HepG2 (cell line): ENCODE measurements at regions not wholly inside any gene's neighbourhood (a gene's known extent, or its start where the extent isn't known, plus 50 kb on each side); places are given as distances from the start of the nearest gene placed in this dataset.
A peak's percentile ranks its signal among the peaks of the same experiment; 100 is the strongest.

Experiments used
- ATAC-seq: fragments of 200-7000 bp; cut with Tn5 transposase; 3 replicates; pipeline ENCODE4 v1.9.1; 2020; ENCODE audit warnings: mild to moderate bottlenecking, moderate library complexity
- BruUV-seq: library from RNA; stranded (reverse); fragments of 400-500 nt; replicated peaks from 2 replicates; lab custom pipeline; 2021; lab: Mats Ljungman, UMichigan
- CTCF ChIA-PET: fragments of 300-600 bp; formaldehyde crosslinking; extraction: SDS; loops from one replicate; lab custom pipeline; 2021; ENCODE audit warnings: low total read pairs, inconsistent platforms, low intra/inter-chr PET ratio; lab: Yijun Ruan, JAX
- POLR2A ChIA-PET: fragments of 350-600 bp; sonication (Branson Sonifier 250); formaldehyde crosslinking; loops from one replicate; lab custom pipeline; 2020; ENCODE audit warnings: antibody characterized with exemption, inconsistent platforms; lab: Yijun Ruan, JAX
- DNase-seq: peaks from one replicate; pipeline ENCODE4 v3.0.0-alpha.2; 2015; ENCODE audit warnings: low spot score
- FAIRE-seq: peaks from 3 replicates; lab custom pipeline; 2011; peaks lifted over from hg19 to GRCh38; lab: Jason Lieb, UNC
- H2AFZ ChIP-seq: one replicate; pipeline ENCODE4 v1.6.1; 2011; ENCODE audit warnings: low read length, inconsistent platforms
- H3K27ac ChIP-seq: fragments of 300-600 bp; 3 replicates; pipeline ENCODE4 v1.8.0; 2011; ENCODE audit warnings: mixed run types, mild to moderate bottlenecking, mixed read lengths, low read length, inconsistent platforms; ENCODE audit not compliant: insufficient read depth; ENCODE audit errors: extremely low read length
- H3K27me3 ChIP-seq, 2 experiments: fragments of 200-600 bp in 1 of 2; 2 replicates in 1 of 2; 3 replicates in 1 of 2; pipeline versions ENCODE4 v1.6.0 to v1.8.0; 2011; ENCODE audit warnings: low read length in 2 of 2, mild to moderate bottlenecking in 2 of 2, moderate library complexity in 2 of 2, inconsistent platforms in 1 of 2; ENCODE audit not compliant: insufficient read depth in 2 of 2, control insufficient read depth in 1 of 2
- H3K36me3 ChIP-seq, 2 experiments: fragments of 200-600 bp in 1 of 2; replicated peaks in 1 of 2; 2 replicates in 1 of 2; 3 replicates in 1 of 2; pipeline versions ENCODE4 v1.5.1 to v1.8.0; 2011; ENCODE audit warnings: low read length in 2 of 2, inconsistent platforms in 1 of 2; ENCODE audit not compliant: insufficient read depth in 2 of 2, control insufficient read depth in 1 of 2
- H3K4me1 ChIP-seq: 2 replicates; pipeline ENCODE4 v1.5.1; 2012; ENCODE audit warnings: low read length, inconsistent platforms; ENCODE audit not compliant: insufficient read depth
- H3K4me2 ChIP-seq: 2 replicates; pipeline ENCODE4 v1.6.0; 2011; ENCODE audit warnings: low read depth, low read length, inconsistent platforms
- H3K4me3 ChIP-seq, 3 experiments: fragments of 200-600 bp in 1 of 3; sonication (generic), shearing (Covaris generic) in 1 of 3; replicated peaks in 1 of 3; 2 replicates each; pipeline ENCODE4 v1.5.1; 2011 to 2016; ENCODE audit warnings: low read length in 3 of 3, inconsistent platforms in 2 of 3, low read depth in 2 of 3, mild to moderate bottlenecking in 2 of 3, control low read depth in 1 of 3, mixed read lengths in 1 of 3; ENCODE audit not compliant: insufficient read depth in 1 of 3
- H3K79me2 ChIP-seq: one replicate; pipeline ENCODE4 v1.6.1; 2011; ENCODE audit warnings: low read length, inconsistent platforms; ENCODE audit not compliant: insufficient read depth
- H3K9ac ChIP-seq: 2 replicates; pipeline ENCODE4 v1.6.0; 2011; ENCODE audit warnings: mild to moderate bottlenecking, low read depth, low read length, inconsistent platforms; ENCODE audit not compliant: insufficient read depth
- H3K9me3 ChIP-seq: 2 replicates; pipeline ENCODE4 v1.5.1; 2012; ENCODE audit warnings: mild to moderate bottlenecking, low read length
- H4K20me1 ChIP-seq: 2 replicates; pipeline ENCODE4 v1.6.0; 2011; ENCODE audit warnings: inconsistent platforms, mild to moderate bottlenecking, low read length, moderate library complexity; ENCODE audit not compliant: insufficient read depth
- CEBPB ChIP-seq: IDR thresholded peaks from 2 replicates; pipeline ENCODE4 v1.6.1; 2011; ENCODE audit warnings: low read depth, low read length, improper control_type of control experiment, borderline replicate concordance
- CEBPG ChIP-seq: IDR thresholded peaks from 2 replicates; pipeline ENCODE4 v1.6.1; 2016
- IRX3 ChIP-seq: sonication (generic); formaldehyde crosslinking; IDR thresholded peaks from 2 replicates; pipeline ENCODE4 v1.8.1; 2023; ENCODE audit warnings: mild to moderate bottlenecking, low read depth, missing genetic modification reagents, borderline replicate concordance
- KAT7 ChIP-seq: IDR thresholded peaks from 2 replicates; pipeline ENCODE4 v1.6.1; 2018; ENCODE audit warnings: borderline replicate concordance, missing compliant biosample characterization
- NCOR1 ChIP-seq: fragments of 200-600 bp; sonication (generic); IDR thresholded peaks from 2 replicates; pipeline ENCODE4 v1.7.0; 2017; ENCODE audit warnings: antibody characterized with exemption, low read length, borderline replicate concordance
- RERE ChIP-seq: IDR thresholded peaks from 2 replicates; pipeline ENCODE4 v1.6.1; 2016; ENCODE audit warnings: low read depth, missing genetic modification reagents, missing compliant biosample characterization
- SETDB1 ChIP-seq: sonication (generic); formaldehyde crosslinking; IDR thresholded peaks from 2 replicates; pipeline ENCODE4 v1.5.1; 2020; ENCODE audit warnings: missing genetic modification reagents, mild to moderate bottlenecking, borderline replicate concordance
- ZBTB46 ChIP-seq: sonication (generic); formaldehyde crosslinking; IDR thresholded peaks from 2 replicates; pipeline ENCODE4 v1.4.0; 2020; ENCODE audit warnings: mild to moderate bottlenecking, missing genetic modification reagents, borderline replicate concordance
- ZMYM4 ChIP-seq: sonication (generic); formaldehyde crosslinking; IDR thresholded peaks from 2 replicates; pipeline ENCODE4 v1.8.1; 2023; ENCODE audit warnings: mild to moderate bottlenecking, missing genetic modification reagents
- ZSCAN12 ChIP-seq: sonication (generic); formaldehyde crosslinking; IDR thresholded peaks from 2 replicates; pipeline ENCODE4 v1.9.0; 2021; ENCODE audit warnings: mild to moderate bottlenecking, missing genetic modification reagents
- WGBS: methylation state at CpG from one replicate; pipeline ENCODE4 v1.1.6; 2017; ENCODE audit warnings: low lambda C conversion rate; 5-methylcytosine and 5-hydroxymethylcytosine counted together
- in situ Hi-C: cut with HindIII; loops from 2 replicates; pipeline ENCODE4 v1.10.0; 2017; ENCODE audit warnings: low pct_unique_long_range_greater_than_20kb; ENCODE audit not compliant: extremely low pct_ligation_motif_present
- intact Hi-C: fragments of 100-400 bp; cut with micrococcal nuclease; formaldehyde crosslinking; loops from one replicate; pipeline ENCODE4 v1.10.0; 2022; ENCODE audit not compliant: unreplicated experiment
- TF ChIP-seq, protein P1 (sequence below), 2 experiments: fragments of 450-650 bp in 1 of 2; sonication (generic) in 1 of 2; formaldehyde crosslinking; IDR thresholded peaks; 2 replicates each; pipeline versions ENCODE4 v1.5.0 to v1.8.0; 2020 to 2022; ENCODE audit warnings: mild to moderate bottlenecking in 1 of 2, missing genetic modification reagents in 1 of 2

DNA sequence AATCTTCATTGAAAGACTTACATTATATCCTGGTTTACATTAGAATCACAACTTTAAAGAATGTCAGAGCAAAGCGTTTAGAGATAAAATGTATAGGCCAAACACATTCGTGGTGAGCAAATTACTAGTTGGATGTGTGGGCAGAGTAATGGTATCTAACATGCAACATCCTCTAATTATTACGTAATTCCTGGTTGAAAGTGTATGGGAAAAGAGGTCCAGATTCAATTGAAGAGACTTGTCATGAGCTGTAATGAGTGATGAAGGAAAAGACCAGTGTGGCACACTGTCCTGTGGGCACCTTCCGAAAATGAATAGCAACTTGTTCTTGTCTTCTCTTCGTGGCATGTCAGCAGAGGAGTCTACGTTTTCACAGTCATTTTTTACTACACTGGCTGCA lies 192.8 kb downstream of the LRIG3 start:
- WGBS: 21% methylated on average over 6 of the region's 6 CpGs
- Histone ChIP-seq H3K27ac (no peak overlapping the region), H2AFZ (no peak overlapping the region), H4K20me1 (no peaks in the 10 kb centered on the region), H3K4me3 (no peak overlapping the region), H3K4me2 (no peak overlapping the region), H3K4me1 (no peaks in the 10 kb centered on the region), H3K36me3 (no peaks in the 10 kb centered on the region), H3K9ac (no peak overlapping the region), H3K27me3 (no peaks in the 10 kb centered on the region; a peak in 1 of 5 replicates), H3K79me2 (no peaks in the 10 kb centered on the region), H3K9me3 (no peaks in the 10 kb centered on the region)
- peak; percentile 49; the same call in 1 of the 2 replicates for TF ChIP-seq CEBPG (CRISPR knock-in tag)
- no peak for TF ChIP-seq KAT7
- no peak for TF ChIP-seq ZBTB46 (CRISPR knock-in tag)
- TF ChIP-seq CEBPB: peak; percentile 80
- TF ChIP-seq ZMYM4 (CRISPR knock-in tag): no peak
- TF ChIP-seq, protein P1, sequence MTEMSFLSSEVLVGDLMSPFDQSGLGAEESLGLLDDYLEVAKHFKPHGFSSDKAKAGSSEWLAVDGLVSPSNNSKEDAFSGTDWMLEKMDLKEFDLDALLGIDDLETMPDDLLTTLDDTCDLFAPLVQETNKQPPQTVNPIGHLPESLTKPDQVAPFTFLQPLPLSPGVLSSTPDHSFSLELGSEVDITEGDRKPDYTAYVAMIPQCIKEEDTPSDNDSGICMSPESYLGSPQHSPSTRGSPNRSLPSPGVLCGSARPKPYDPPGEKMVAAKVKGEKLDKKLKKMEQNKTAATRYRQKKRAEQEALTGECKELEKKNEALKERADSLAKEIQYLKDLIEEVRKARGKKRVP (CRISPR knock-in tag; IDR thresholded peaks at IDR 0.05): peak in 1 of 2 experiments; percentile 85; a peak in 2 of 4 replicates
- intact Hi-C loops (no loop called here), in situ Hi-C loops (no loop called here)
- no peak for FAIRE-seq
- ChIA-PET CTCF (no interaction called here), POLR2A (no interaction called here)
- no TSS peak for BruUV-seq
- ATAC-seq: no peak
- DNase-seq: no peak

- Histone ChIP-seq H3K4me2 (no peak overlapping the region), H3K4me1 (no peaks in the 10 kb centered on the region), H3K27ac (no peak overlapping the region), H4K20me1 (no peaks in the 10 kb centered on the region), H3K9ac (no peak overlapping the region), H3K27me3 (no peaks in the 10 kb centered on the region; a peak in 1 of 5 replicates), H3K36me3 (no peaks in the 10 kb centered on the region), H2AFZ (no peak overlapping the region), H3K9me3 (no peaks in the 10 kb centered on the region), H3K4me3 (no peak overlapping the region), H3K79me2 (no peaks in the 10 kb centered on the region)
- intact Hi-C loops (no loop called here), in situ Hi-C loops (no loop called here)
- ChIA-PET CTCF (no interaction called here), POLR2A (no interaction called here)
- FAIRE-seq (no peak), DNase-seq (no peak), ATAC-seq (no peak)
- 0% methylated on average over 1 of the region's 1 CpG for WGBS
- BruUV-seq: no TSS peak
- TF ChIP-seq NCOR1 (no peak), IRX3 (CRISPR knock-in tag) (no peak), RERE (CRISPR knock-in tag) (no peak), SETDB1 (CRISPR knock-in tag) (no peak), ZSCAN12 (CRISPR knock-in tag) (no peak)
These were observed 191.9 kb downstream of the LRIG3 start for GRCh38 chr12:58728397-58728796.
